Hepatocyte (in vitro differentiated cells): ENCODE measurements at regions not wholly inside any gene's neighbourhood (a gene's known extent, or its start where the extent isn't known, plus 50 kb on each side); places are given as distances from the start of the nearest gene placed in this dataset.

Experiments
- CTCF ChIP-seq: fragments of 200-600 bp; sonication (generic); IDR thresholded peaks from 2 replicates; pipeline ENCODE4 v1.5.1; 2016; ENCODE audit warnings: antibody characterized with exemption, mild to moderate bottlenecking; ENCODE audit not compliant: poor library complexity
- EZH2 ChIP-seq: fragments of 200-600 bp; sonication (generic); IDR thresholded peaks from 2 replicates; pipeline ENCODE4 v1.6.1; 2016; ENCODE audit warnings: antibody characterized with exemption, mild to moderate bottlenecking, borderline replicate concordance

DNA sequence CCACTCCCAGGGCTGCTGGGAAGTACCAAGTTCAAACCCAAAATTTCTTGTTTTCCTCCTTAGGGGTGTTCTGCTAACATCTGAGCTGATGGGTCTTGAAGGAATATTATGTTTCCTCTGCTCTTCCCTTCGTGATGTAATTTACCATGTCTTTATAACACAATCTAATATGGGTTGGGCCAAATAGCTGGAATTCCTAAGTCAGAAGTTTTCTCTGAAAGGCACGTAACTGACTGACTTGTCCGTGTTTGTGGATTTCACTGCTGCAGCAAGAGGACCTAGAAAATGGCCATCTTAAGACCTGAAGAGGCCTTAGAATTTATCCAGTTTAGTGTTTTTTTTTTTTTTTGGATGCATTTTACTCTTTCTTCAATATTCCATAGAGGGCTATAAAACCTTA is 256.7 kb downstream of the DCDC2C start:
- TF ChIP-seq CTCF (no peak), EZH2 (no peak)
